GM12874 (cell line): ENCODE measurements at regions not wholly inside any gene's neighbourhood (a gene's known extent, or its start where the extent isn't known, plus 50 kb on each side); places are given as distances from the start of the nearest gene placed in this dataset.

Source experiments
- CTCF ChIP-seq: IDR thresholded peaks from 2 replicates; pipeline ENCODE4 v1.5.1; 2011; ENCODE audit warnings: low read depth, mild to moderate bottlenecking, control low read depth, low read length, moderate library complexity; ENCODE audit not compliant: insufficient read depth

GRCh38 chr1:232403017-232403714 is 226.8 kb downstream of the SIPA1L2 start:
- no peak for TF ChIP-seq CTCF

DNA sequence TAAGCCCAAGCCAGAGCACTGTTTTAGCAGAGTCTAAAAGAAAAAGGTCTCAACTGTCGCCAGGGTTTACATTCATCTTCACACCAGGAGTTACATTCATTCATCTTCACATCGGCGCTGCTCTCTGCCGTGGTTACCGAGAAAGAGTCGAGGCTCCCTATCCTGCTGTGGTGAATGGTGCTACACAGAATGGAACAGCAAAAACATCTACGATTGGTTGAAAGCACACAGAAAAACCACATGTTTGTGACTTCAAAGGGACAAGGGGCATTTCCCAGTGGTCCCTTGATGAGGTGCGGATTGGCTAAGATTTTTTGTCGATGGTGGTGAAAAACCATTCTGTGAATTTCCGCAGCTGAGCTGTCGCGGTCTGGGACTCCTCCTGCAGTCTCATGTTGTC is 231.1 kb downstream of the SIPA1L2 start:
- no peak for TF ChIP-seq CTCF

- no peak for TF ChIP-seq CTCF
Measured at GRCh38 chr1:232393444-232394146, 236.3 kb downstream of the SIPA1L2 start.

DNA sequence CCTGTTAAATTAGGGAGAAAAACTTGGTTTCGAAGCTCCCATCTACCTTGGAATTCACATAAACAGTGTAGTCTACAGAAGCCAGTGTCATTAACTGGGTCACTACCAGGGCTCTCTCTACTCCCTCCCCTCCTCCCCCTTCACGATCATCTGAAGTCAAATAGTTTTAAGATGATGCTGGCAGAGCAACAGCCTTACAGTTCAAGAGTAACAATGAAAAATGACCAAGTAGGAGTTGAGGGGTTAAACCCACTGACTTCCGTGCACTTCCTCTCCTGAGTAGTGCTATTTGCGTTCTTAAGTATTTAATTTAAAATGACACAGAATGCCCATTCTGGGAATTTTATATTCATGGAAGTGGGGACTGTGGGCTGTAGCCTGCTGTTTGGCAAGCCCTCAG is 236.9 kb downstream of the SIPA1L2 start:
- TF ChIP-seq CTCF: no peak

- TF ChIP-seq CTCF: no peak
Measured at GRCh38 chr1:232390590-232390989, 239.3 kb downstream of the SIPA1L2 start.

- TF ChIP-seq CTCF: no peak
Measured at GRCh38 chr1:232389744-232390143, 240.2 kb downstream of the SIPA1L2 start.

GRCh38 chr1:232388363-232388762 is 241.6 kb downstream of the SIPA1L2 start:
- no peak for TF ChIP-seq CTCF
